Esophagus squamous epithelium (tissue), 4 donors: ENCODE measurements at regions not wholly inside any gene's neighbourhood (a gene's known extent, or its start where the extent isn't known, plus 50 kb on each side); places are given as distances from the start of the nearest gene placed in this dataset.

Experiments
- POLR2A ChIP-seq, 4 donors: fragments of 450-650 bp; IDR thresholded peaks; one replicate each; pipeline ENCODE4 v1.6.1; 2017; ENCODE audit warnings: antibody characterized with exemption in 4 of 4, mild to moderate bottlenecking in 4 of 4, moderate library complexity in 3 of 4
- TF ChIP-seq, protein P1 (sequence below), 6 experiments: fragments of 450-650 bp in 4 of 6; fragments of 200-600 bp in 2 of 6; sonication (generic) in 2 of 6; IDR thresholded peaks; one replicate each; pipeline ENCODE4 v1.5.1; 2016 to 2019; ENCODE audit warnings: antibody characterized with exemption in 6 of 6, mild to moderate bottlenecking in 4 of 6, moderate library complexity in 4 of 6

GRCh38 chr6:104013312-104013971 lies 846.3 kb downstream of the HACE1 start:
- TF ChIP-seq, protein P1, sequence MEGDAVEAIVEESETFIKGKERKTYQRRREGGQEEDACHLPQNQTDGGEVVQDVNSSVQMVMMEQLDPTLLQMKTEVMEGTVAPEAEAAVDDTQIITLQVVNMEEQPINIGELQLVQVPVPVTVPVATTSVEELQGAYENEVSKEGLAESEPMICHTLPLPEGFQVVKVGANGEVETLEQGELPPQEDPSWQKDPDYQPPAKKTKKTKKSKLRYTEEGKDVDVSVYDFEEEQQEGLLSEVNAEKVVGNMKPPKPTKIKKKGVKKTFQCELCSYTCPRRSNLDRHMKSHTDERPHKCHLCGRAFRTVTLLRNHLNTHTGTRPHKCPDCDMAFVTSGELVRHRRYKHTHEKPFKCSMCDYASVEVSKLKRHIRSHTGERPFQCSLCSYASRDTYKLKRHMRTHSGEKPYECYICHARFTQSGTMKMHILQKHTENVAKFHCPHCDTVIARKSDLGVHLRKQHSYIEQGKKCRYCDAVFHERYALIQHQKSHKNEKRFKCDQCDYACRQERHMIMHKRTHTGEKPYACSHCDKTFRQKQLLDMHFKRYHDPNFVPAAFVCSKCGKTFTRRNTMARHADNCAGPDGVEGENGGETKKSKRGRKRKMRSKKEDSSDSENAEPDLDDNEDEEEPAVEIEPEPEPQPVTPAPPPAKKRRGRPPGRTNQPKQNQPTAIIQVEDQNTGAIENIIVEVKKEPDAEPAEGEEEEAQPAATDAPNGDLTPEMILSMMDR (IDR thresholded peaks at IDR 0.05): no peak
- TF ChIP-seq POLR2A (IDR thresholded peaks at IDR 0.05): no peak
